A549 (cell line): ENCODE measurements at regions not wholly inside any gene's neighbourhood (a gene's known extent, or its start where the extent isn't known, plus 50 kb on each side); places are given as distances from the start of the nearest gene placed in this dataset.

ENCODE experiments used
- ATAC-seq, 2 experiments: fragments of 200-7000 bp in 1 of 2; fragments of >200 bp in 1 of 2; cut with Nextera tagmentation in 1 of 2; cut with Tn5 transposase in 1 of 2; 3 replicates each; pipeline versions ENCODE4 v1.8.0 to v1.9.1; 2018 to 2020; ENCODE audit warnings: mild to moderate bottlenecking in 1 of 2, moderate library complexity in 1 of 2
- CTCF ChIA-PET: fragments of 300-600 bp; sonication (Branson Sonifier 250); formaldehyde crosslinking; extraction: SDS; loops from one replicate; lab custom pipeline; 2021; ENCODE audit warnings: antibody characterized with exemption, inconsistent platforms; lab: Yijun Ruan, JAX
- POLR2A ChIA-PET: fragments of 350-600 bp; formaldehyde crosslinking; extraction: SDS; loops from one replicate; lab custom pipeline; 2021; ENCODE audit warnings: antibody characterized with exemption, inconsistent platforms; lab: Yijun Ruan, JAX
- DNase-seq, 2 experiments: peaks; one replicate each; pipeline versions ENCODE4 v3.0.0 to v3.0.0-alpha.2; 2011 to 2016; ENCODE audit warnings: low read depth in 1 of 2, low spot score in 1 of 2
- FAIRE-seq: peaks from 2 replicates; lab custom pipeline; 2011; peaks lifted over from hg19 to GRCh38; lab: Jason Lieb, UNC
- H3K27ac ChIP-seq, 2 experiments: fragments of >200 bp; sonication (Bioruptor Twin); formaldehyde crosslinking; 3 replicates each; pipeline ENCODE4 v1.5.1; 2016 to 2017
- H3K4me1 ChIP-seq: fragments of >200 bp; sonication (Bioruptor Twin); formaldehyde crosslinking; 3 replicates; pipeline ENCODE4 v1.6.1; 2016
- H3K4me2 ChIP-seq: fragments of >200 bp; sonication (Bioruptor Twin); formaldehyde crosslinking; 3 replicates; pipeline ENCODE4 v1.6.1; 2016
- H3K4me3 ChIP-seq: fragments of >200 bp; sonication (Bioruptor Twin); formaldehyde crosslinking; 3 replicates; pipeline ENCODE4 v1.5.1; 2016
- H3K9me3 ChIP-seq: fragments of >200 bp; sonication (Bioruptor Twin); formaldehyde crosslinking; 3 replicates; pipeline ENCODE4 v1.6.1; 2016
- ATOH8 ChIP-seq: fragments of 250-450 bp; sonication (Bioruptor Pico); IDR thresholded peaks from 2 replicates; pipeline ENCODE4 v1.5.0; 2020; ENCODE audit warnings: low read depth, mild to moderate bottlenecking, moderate library complexity
- BCL3 ChIP-seq: fragments of >200 bp; sonication (Bioruptor Twin); formaldehyde crosslinking; IDR thresholded peaks from 3 replicates; pipeline ENCODE4 v1.6.1; 2016
- BHLHE40 ChIP-seq: IDR thresholded peaks from 2 replicates; pipeline ENCODE4 v1.6.1; 2012; ENCODE audit warnings: low read depth, low read length, inconsistent platforms
- CBX2 ChIP-seq: fragments of 200-600 bp; sonication (generic); IDR thresholded peaks from 2 replicates; pipeline ENCODE4 v1.6.1; 2016; ENCODE audit warnings: low read depth, mild to moderate bottlenecking, borderline replicate concordance
- CBX8 ChIP-seq: fragments of 200-600 bp; sonication (generic); IDR thresholded peaks from 2 replicates; pipeline ENCODE4 v1.6.1; 2016
- CHD4 ChIP-seq: fragments of 200-600 bp; sonication (generic); IDR thresholded peaks from 2 replicates; pipeline ENCODE4 v1.6.1; 2016; ENCODE audit warnings: antibody characterized with exemption, mild to moderate bottlenecking, borderline replicate concordance
- CTCF ChIP-seq: fragments of >200 bp; sonication (Bioruptor Twin); formaldehyde crosslinking; IDR thresholded peaks from 3 replicates; pipeline ENCODE4 v1.5.1; 2016
- E2F6 ChIP-seq: IDR thresholded peaks from 2 replicates; pipeline ENCODE4 v1.6.1; 2012; ENCODE audit warnings: low read depth, borderline replicate concordance
- EP300 ChIP-seq, 2 experiments: fragments of >200 bp; sonication (Bioruptor Twin); formaldehyde crosslinking; IDR thresholded peaks; 2 replicates in 1 of 2; 3 replicates in 1 of 2; pipeline ENCODE4 v1.6.1; 2016 to 2017
- ESRRA ChIP-seq: fragments of 150-350 bp; IDR thresholded peaks from 2 replicates; pipeline ENCODE4 v1.6.1; 2014; ENCODE audit warnings: mild to moderate bottlenecking, low read length, borderline replicate concordance
- GATA3 ChIP-seq: IDR thresholded peaks from 2 replicates; pipeline ENCODE4 v1.6.1; 2012; ENCODE audit warnings: borderline replicate concordance
- HDAC2 ChIP-seq: fragments of 200-600 bp; sonication (generic); IDR thresholded peaks from 2 replicates; pipeline ENCODE4 v1.6.1; 2016
- HEYL ChIP-seq: fragments of 250-450 bp; sonication (Bioruptor Pico); IDR thresholded peaks from 2 replicates; pipeline ENCODE4 v1.8.0; 2021; ENCODE audit warnings: mild to moderate bottlenecking, moderate library complexity
- HMGXB4 ChIP-seq: fragments of 250-450 bp; sonication (Bioruptor Pico); IDR thresholded peaks from 2 replicates; pipeline ENCODE4 v1.5.0; 2021; ENCODE audit warnings: mild to moderate bottlenecking, moderate library complexity, borderline replicate concordance
- HOXA7 ChIP-seq: fragments of 250-450 bp; sonication (Bioruptor Pico); IDR thresholded peaks from 2 replicates; pipeline ENCODE4 v1.5.0; 2020; ENCODE audit warnings: mild to moderate bottlenecking, moderate library complexity
- HOXB13 ChIP-seq: fragments of 250-450 bp; sonication (Bioruptor Pico); IDR thresholded peaks from 2 replicates; pipeline ENCODE4 v1.5.0; 2020; ENCODE audit warnings: low read depth, mild to moderate bottlenecking, moderate library complexity
- KDM1A ChIP-seq: fragments of 200-600 bp; sonication (generic); IDR thresholded peaks from 2 replicates; pipeline ENCODE4 v1.6.1; 2016; ENCODE audit warnings: low read depth, mild to moderate bottlenecking
- MAX ChIP-seq: IDR thresholded peaks from 2 replicates; pipeline ENCODE4 v1.6.1; 2012
- MAZ ChIP-seq: fragments of 150-350 bp; IDR thresholded peaks from 2 replicates; pipeline ENCODE4 v1.6.1; 2014; ENCODE audit warnings: antibody characterized with exemption, low read depth, low read length, borderline replicate concordance
- MYC ChIP-seq: IDR thresholded peaks from 2 replicates; pipeline ENCODE4 v1.6.1; 2012; ENCODE audit warnings: mild to moderate bottlenecking, inconsistent platforms, low read length, improper control_type of control experiment, borderline replicate concordance
- PBX3 ChIP-seq: IDR thresholded peaks from 2 replicates; pipeline ENCODE4 v1.6.1; 2012
- PHF8 ChIP-seq: fragments of 200-600 bp; sonication (generic); IDR thresholded peaks from 2 replicates; pipeline ENCODE4 v1.6.1; 2016; ENCODE audit warnings: low read depth, mild to moderate bottlenecking, antibody characterized with exemption, moderate library complexity, borderline replicate concordance
- POLR2AphosphoS2 ChIP-seq: conservative IDR thresholded peaks from 2 replicates; pipeline ENCODE4 v1.6.1; 2012; ENCODE audit warnings: low read length, improper control_type of control experiment, inconsistent platforms
- RARB ChIP-seq: fragments of 250-450 bp; sonication (Bioruptor Pico); IDR thresholded peaks from 2 replicates; pipeline ENCODE4 v1.8.0; 2021; ENCODE audit warnings: mild to moderate bottlenecking, moderate library complexity
- RCOR1 ChIP-seq: fragments of 150-350 bp; IDR thresholded peaks from 2 replicates; pipeline ENCODE4 v1.6.1; 2014; ENCODE audit warnings: antibody characterized with exemption, low read length, low read depth
- RNF2 ChIP-seq: fragments of 200-600 bp; sonication (generic); IDR thresholded peaks from 2 replicates; pipeline ENCODE4 v1.6.1; 2016; ENCODE audit warnings: low read depth, mild to moderate bottlenecking, antibody characterized with exemption, moderate library complexity, borderline replicate concordance
- SMC3 ChIP-seq: fragments of >200 bp; sonication (Bioruptor Twin); formaldehyde crosslinking; IDR thresholded peaks from 3 replicates; pipeline ENCODE4 v1.6.1; 2018; ENCODE audit warnings: inconsistent platforms
- SREBF2 ChIP-seq: fragments of 450-650 bp; IDR thresholded peaks from 2 replicates; pipeline ENCODE4 v1.6.1; 2014; ENCODE audit warnings: mild to moderate bottlenecking, moderate library complexity
- TFCP2L1 ChIP-seq: fragments of 250-450 bp; sonication (Bioruptor Pico); IDR thresholded peaks from 2 replicates; pipeline ENCODE4 v1.5.0; 2021; ENCODE audit warnings: mild to moderate bottlenecking
- ZC3H11A ChIP-seq: fragments of 450-650 bp; IDR thresholded peaks from 2 replicates; pipeline ENCODE4 v1.6.1; 2014; ENCODE audit warnings: antibody characterized with exemption, mild to moderate bottlenecking
- ZNF302 ChIP-seq: fragments of 250-450 bp; sonication (Bioruptor Pico); IDR thresholded peaks from 2 replicates; pipeline ENCODE4 v1.9.0; 2021; ENCODE audit warnings: inconsistent platforms, mild to moderate bottlenecking, moderate library complexity
- WGBS: methylation state at CpG from one replicate; pipeline ENCODE4 v1.1.6; 2017; ENCODE audit errors: missing lambda C conversion rate; 5-methylcytosine and 5-hydroxymethylcytosine counted together

GRCh38 chr15:48005077-48005476 lies 115.7 kb upstream of the SLC24A5 start:
- ATAC-seq, result no peak
- H3K9me3 ChIP-seq, result no peaks in the 10 kb centered on the region
- no peak for DNase-seq
- no peak overlapping the region for H3K4me3 ChIP-seq
- FAIRE-seq, result no peak
- no peak for TF ChIP-seq E2F6
- no peak for TF ChIP-seq BCL3
- TF ChIP-seq RCOR1, result no peak
- no peak for TF ChIP-seq HEYL (CRISPR knock-in tag)
- TF ChIP-seq SMC3, result no peak
- TF ChIP-seq EP300 (IDR thresholded peaks at IDR 0.05), result no peak
- no peak for TF ChIP-seq TFCP2L1 (CRISPR knock-in tag)
- no peak for TF ChIP-seq HDAC2
- TF ChIP-seq ZC3H11A, result no peak
- no peak for TF ChIP-seq SREBF2
- TF ChIP-seq HOXB13, result no peak
- no peak for TF ChIP-seq CBX2
- TF ChIP-seq PBX3, result no peak
- no peak for TF ChIP-seq HOXA7
- no peak for TF ChIP-seq HMGXB4 (CRISPR knock-in tag)
- H3K27ac ChIP-seq, result no peak overlapping the region
- CTCF ChIA-PET, result no interaction called here
- H3K4me2 ChIP-seq, result no peak overlapping the region
- H3K4me1 ChIP-seq, result no peaks in the 10 kb centered on the region
- POLR2A ChIA-PET, result no interaction called here
- WGBS, result 31% methylated on average over 1 of the region's 1 CpG

GRCh38 chr15:48006031-48006511 lies 114.7 kb upstream of the SLC24A5 start:
- 49% methylated on average over 7 of the region's 7 CpGs for WGBS
- Histone ChIP-seq H3K4me3 (no peak overlapping the region), H3K4me2 (no peak overlapping the region), H3K4me1 (no peaks in the 10 kb centered on the region), H3K27ac (no peak overlapping the region), H3K9me3 (no peaks in the 10 kb centered on the region)
- ATAC-seq, result no peak
- FAIRE-seq, result no peak
- DNase-seq, result no peak
- TF ChIP-seq RNF2 (no peak), CTCF (no peak), KDM1A (no peak), MAZ (no peak), POLR2AphosphoS2 (no peak), GATA3 (no peak), ZNF302 (CRISPR knock-in tag) (no peak), RARB (no peak), PHF8 (no peak), ESRRA (no peak), ATOH8 (CRISPR knock-in tag) (no peak), CHD4 (no peak), BHLHE40 (no peak), MYC (no peak), CBX8 (no peak), MAX (no peak)
- POLR2A ChIA-PET, result no interaction called here
- CTCF ChIA-PET, result no interaction called here
